Lower leg skin (tissue), 4 donors: ENCODE measurements at regions not wholly inside any gene's neighbourhood (a gene's known extent, or its start where the extent isn't known, plus 50 kb on each side); places are given as distances from the start of the nearest gene placed in this dataset.

Experiments
- DNase-seq, 2 donors: peaks; one replicate each; pipeline ENCODE4 v3.0.0-alpha.2; 2019; ENCODE audit warnings: low spot score in 2 of 2
- H3K4me3 ChIP-seq: fragments of 200-600 bp; sonication (generic); 2 replicates; pipeline ENCODE4 v1.5.1; 2017; ENCODE audit warnings: mild to moderate bottlenecking, low read depth; ENCODE audit not compliant: poor library complexity, severe bottlenecking
- CTCF ChIP-seq, 3 donors: fragments of 450-650 bp; IDR thresholded peaks; one replicate each; pipeline ENCODE4 v1.5.1; 2016; ENCODE audit warnings: antibody characterized with exemption in 3 of 3, mild to moderate bottlenecking in 3 of 3, moderate library complexity in 2 of 3
- POLR2A ChIP-seq, 2 donors: fragments of 450-650 bp; IDR thresholded peaks; one replicate each; pipeline ENCODE4 v1.6.1; 2016 to 2017; ENCODE audit warnings: antibody characterized with exemption in 2 of 2, mild to moderate bottlenecking in 1 of 2, moderate library complexity in 1 of 2
- WGBS, 2 donors: methylation state at CpG; one replicate each; pipeline ENCODE4 v1.1.5; 2018; 5-methylcytosine and 5-hydroxymethylcytosine counted together
- intact Hi-C: fragments of 100-400 bp; cut with DNase I; formaldehyde crosslinking; loops from one replicate; pipeline ENCODE4 v1.15.0; 2023; ENCODE audit warnings: low total_unique reads

DNA sequence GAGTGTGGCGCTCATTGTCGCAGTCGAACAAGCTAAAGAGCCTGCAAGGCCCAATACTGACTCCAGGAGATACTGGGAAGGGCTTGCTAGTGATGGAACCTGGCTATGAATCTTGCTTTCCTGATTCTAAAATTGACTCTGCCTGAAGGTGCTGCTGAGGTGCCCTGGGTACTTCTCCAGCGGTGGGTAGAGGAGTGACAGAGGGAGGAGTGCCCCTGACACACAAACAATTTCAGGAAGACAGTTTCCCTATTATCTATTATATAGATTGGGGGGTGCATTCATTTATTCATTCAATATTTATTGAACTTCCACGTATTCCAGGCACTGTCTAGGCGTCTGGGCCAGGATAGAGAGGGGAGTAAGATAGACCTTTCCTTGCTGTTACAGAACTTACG lies 339.2 kb upstream of the GATB start:
- DNase-seq: peak in 1 of 2 donors; percentile 50
- no peak for TF ChIP-seq CTCF (IDR thresholded peaks at IDR 0.05)
- TF ChIP-seq POLR2A (IDR thresholded peaks at IDR 0.05): no peak
- no peak overlapping the region for H3K4me3 ChIP-seq
- 89 to 94% methylated on average over 7 of the region's 7 CpGs for WGBS, 2 donors
- intact Hi-C loops: no loop called here

DNA sequence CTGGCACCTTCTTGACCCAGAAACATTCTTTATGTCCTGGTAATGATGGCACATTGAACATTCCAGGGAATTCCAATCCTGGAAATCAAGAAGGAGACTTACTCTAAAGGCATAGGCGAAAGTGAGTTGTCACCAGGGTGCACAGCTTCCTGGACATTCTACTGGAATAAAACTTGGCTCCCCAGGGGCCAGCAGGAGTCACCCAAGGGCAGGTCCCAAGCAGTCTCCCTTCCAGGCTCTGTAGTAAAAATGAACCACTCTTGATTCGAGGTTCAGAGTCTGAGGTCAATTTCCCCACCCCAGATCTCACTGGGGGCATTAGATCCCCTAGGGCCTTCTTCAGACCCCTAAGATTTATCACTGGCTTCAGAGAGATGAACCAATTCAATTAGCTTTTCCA lies 338.7 kb upstream of the GATB start:
- intact Hi-C loops: no loop called here
- WGBS, 2 donors: 81 to 93% methylated on average over 2 of the region's 2 CpGs
- no peak for TF ChIP-seq POLR2A (IDR thresholded peaks at IDR 0.05)
- DNase-seq: peak in 1 of 2 donors; percentile 39
- no peak overlapping the region for H3K4me3 ChIP-seq

DNA sequence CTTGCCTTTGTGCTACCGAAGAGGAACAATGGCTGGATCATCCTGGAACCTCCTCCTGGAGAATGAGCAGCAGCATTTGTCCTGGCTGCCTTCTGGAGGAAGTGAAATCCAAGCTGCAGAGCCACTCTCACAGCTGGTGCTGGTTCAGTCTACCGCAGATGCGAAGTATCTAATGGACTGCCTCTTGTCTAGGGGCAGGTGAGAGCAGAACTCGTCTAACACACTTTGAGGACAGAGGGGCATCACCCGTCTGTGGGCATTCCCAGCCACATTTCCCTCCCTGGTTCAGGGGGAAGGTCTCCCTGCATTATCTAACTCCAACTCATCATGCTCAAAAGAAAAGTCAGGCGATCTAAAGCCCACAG lies 338.2 kb upstream of the GATB start:
- DNase-seq: peak in 1 of 2 donors; percentile 66
- H3K4me3 ChIP-seq: no peak overlapping the region
- 83 to 94% methylated on average over 6 of the region's 6 CpGs for WGBS, 2 donors
- intact Hi-C loops: no loop called here
- TF ChIP-seq CTCF (IDR thresholded peaks at IDR 0.05) (no peak), POLR2A (IDR thresholded peaks at IDR 0.05) (no peak)

- TF ChIP-seq CTCF (IDR thresholded peaks at IDR 0.05) (no peak), POLR2A (IDR thresholded peaks at IDR 0.05) (no peak)
- WGBS, 2 donors: 88 to 90% methylated on average over 8 of the region's 8 CpGs
- intact Hi-C loops: no loop called here
- H3K4me3 ChIP-seq: no peak overlapping the region
- DNase-seq: peak in 1 of 2 donors; percentile 80
These were observed 337.7 kb upstream of the GATB start for GRCh38 chr4:152098365-152099060.

DNA sequence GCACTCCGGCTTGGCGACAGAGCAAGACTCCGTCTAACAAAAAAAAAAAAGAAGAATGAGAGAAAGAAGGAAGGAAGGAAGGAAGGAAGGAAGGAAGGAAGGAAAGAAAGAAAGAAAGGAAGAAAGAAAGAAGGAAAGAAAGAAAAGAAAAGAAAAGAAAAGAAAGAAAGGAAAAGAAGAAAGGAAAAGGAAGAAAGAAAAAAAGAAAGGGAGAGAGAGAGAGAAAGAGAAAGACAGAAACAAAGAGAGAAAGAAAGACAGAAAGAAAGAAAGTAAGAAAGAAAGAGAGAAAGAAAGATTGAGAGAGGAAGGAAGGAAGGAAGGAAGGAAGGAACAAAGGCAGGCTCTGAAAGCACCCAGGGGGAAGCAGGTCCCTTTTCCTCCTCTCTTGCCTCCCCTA lies 336.6 kb upstream of the GATB start:
- TF ChIP-seq CTCF (IDR thresholded peaks at IDR 0.05) (no peak), POLR2A (IDR thresholded peaks at IDR 0.05) (no peak)
- intact Hi-C loops: no loop called here
- H3K4me3 ChIP-seq: no peak overlapping the region
- 92 to 96% methylated on average over 3 of the region's 3 CpGs for WGBS, 2 donors
- no peak for DNase-seq

GRCh38 chr4:152095701-152096070 lies 334.9 kb upstream of the GATB start:
- intact Hi-C loops: no loop called here
- TF ChIP-seq CTCF (IDR thresholded peaks at IDR 0.05) (no peak), POLR2A (IDR thresholded peaks at IDR 0.05) (no peak)
- peak in 1 of 2 donors; percentile 21 for DNase-seq
- no peak overlapping the region for H3K4me3 ChIP-seq
- WGBS, 2 donors: 87 to 88% methylated on average over 1 of the region's 1 CpG
